Smooth muscle cell (in vitro differentiated cells): ENCODE measurements at regions not wholly inside any gene's neighbourhood (a gene's known extent, or its start where the extent isn't known, plus 50 kb on each side); places are given as distances from the start of the nearest gene placed in this dataset.

Experiments used
- DNase-seq: peaks from one replicate; lab custom pipeline; 2025; ENCODE audit not compliant: unreplicated experiment; lab: John Stamatoyannopoulos, UW
- H2AFZ ChIP-seq: fragments of 200-600 bp; sonication (generic); 2 replicates; pipeline ENCODE4 v1.6.0; 2016; ENCODE audit warnings: antibody characterized with exemption, low read depth, mild to moderate bottlenecking
- H3F3A ChIP-seq: fragments of 200-600 bp; sonication (generic); 2 replicates; pipeline ENCODE4 v1.6.0; 2017; ENCODE audit warnings: antibody characterized with exemption, low read depth
- H3K27ac ChIP-seq: fragments of 200-600 bp; sonication (generic); 2 replicates; pipeline ENCODE4 v1.5.1; 2016; ENCODE audit warnings: low read depth, mild to moderate bottlenecking
- H3K27me3 ChIP-seq: fragments of 200-600 bp; sonication (generic); 2 replicates; pipeline ENCODE4 v1.6.1; 2016; ENCODE audit warnings: low read depth, mild to moderate bottlenecking
- H3K36me3 ChIP-seq: fragments of 200-600 bp; sonication (generic); 2 replicates; pipeline ENCODE4 v1.5.1; 2016; ENCODE audit warnings: low read depth
- H3K4me1 ChIP-seq: fragments of 200-600 bp; sonication (generic); 2 replicates; pipeline ENCODE4 v1.5.1; 2016; ENCODE audit warnings: low read depth
- H3K4me2 ChIP-seq: fragments of 200-600 bp; sonication (generic); 2 replicates; pipeline ENCODE4 v1.6.0; 2016; ENCODE audit warnings: mild to moderate bottlenecking
- H3K4me3 ChIP-seq: fragments of 200-600 bp; sonication (generic); 2 replicates; pipeline ENCODE4 v1.5.1; 2016; ENCODE audit warnings: mild to moderate bottlenecking
- H3K79me2 ChIP-seq: fragments of 200-600 bp; sonication (generic); 2 replicates; pipeline ENCODE4 v1.6.0; 2016; ENCODE audit warnings: low read depth, mild to moderate bottlenecking
- H3K9ac ChIP-seq: fragments of 200-600 bp; sonication (generic); 2 replicates; pipeline ENCODE4 v1.6.0; 2016; ENCODE audit warnings: low read depth
- H3K9me3 ChIP-seq: fragments of 200-600 bp; sonication (generic); replicated peaks from 2 replicates; pipeline ENCODE4 v1.5.1; 2016; ENCODE audit warnings: low read depth
- H4K20me1 ChIP-seq: fragments of 200-600 bp; sonication (generic); 2 replicates; pipeline ENCODE4 v1.6.0; 2016; ENCODE audit warnings: low read depth
- CTCF ChIP-seq: fragments of 200-600 bp; sonication (generic); IDR thresholded peaks from 2 replicates; pipeline ENCODE4 v1.5.1; 2017; ENCODE audit warnings: borderline replicate concordance, mild to moderate bottlenecking, antibody characterized with exemption; ENCODE audit not compliant: insufficient read depth, poor library complexity, severe bottlenecking
- WGBS: methylation state at CpG from one replicate; pipeline ENCODE4 v1.1.7; 2016; ENCODE audit warnings: low lambda C conversion rate; 5-methylcytosine and 5-hydroxymethylcytosine counted together

GRCh38 chr1:29973406-29973805 lies 737.1 kb downstream of the PTPRU start:
- 38% methylated on average over 3 of the region's 3 CpGs for WGBS
- DNase-seq: no peak
- no peaks in the 10 kb centered on the region for H3K9me3 ChIP-seq
- no peaks in the 10 kb centered on the region for H3F3A ChIP-seq
- no peak overlapping the region for H3K27ac ChIP-seq
- H3K27me3 ChIP-seq: no peaks in the 10 kb centered on the region
- H3K9ac ChIP-seq: no peak overlapping the region
- no peaks in the 10 kb centered on the region for H3K36me3 ChIP-seq
- no peak overlapping the region for H3K4me3 ChIP-seq
- H3K4me1 ChIP-seq: no peaks in the 10 kb centered on the region
- H3K79me2 ChIP-seq: no peaks in the 10 kb centered on the region
- H2AFZ ChIP-seq: no peak overlapping the region
- no peak for TF ChIP-seq CTCF
- no peak overlapping the region for H3K4me2 ChIP-seq
- H4K20me1 ChIP-seq: no peaks in the 10 kb centered on the region

- TF ChIP-seq CTCF: no peak
- no peak overlapping the region for H3K9ac ChIP-seq
Measured at GRCh38 chr1:29972421-29973053, 736.2 kb downstream of the PTPRU start.

GRCh38 chr1:29971703-29972102 lies 735.4 kb downstream of the PTPRU start:
- Histone ChIP-seq H3K4me2 (no peak overlapping the region), H3K36me3 (no peaks in the 10 kb centered on the region), H2AFZ (no peak overlapping the region), H3K9me3 (no peaks in the 10 kb centered on the region), H3K4me3 (no peak overlapping the region), H3K79me2 (no peaks in the 10 kb centered on the region), H3K9ac (no peak overlapping the region), H3K4me1 (no peaks in the 10 kb centered on the region), H3K27me3 (no peaks in the 10 kb centered on the region), H3K27ac (no peak overlapping the region), H4K20me1 (no peaks in the 10 kb centered on the region), H3F3A (no peaks in the 10 kb centered on the region)
- DNase-seq: no peak
- WGBS: 93% methylated on average over 2 of the region's 2 CpGs
- TF ChIP-seq CTCF: no peak

More at GRCh38 chr1:29972421-29973053, 736.2 kb downstream of the PTPRU start:
- Histone ChIP-seq H3K79me2 (no peaks in the 10 kb centered on the region), H3K4me1 (no peaks in the 10 kb centered on the region), H3K4me2 (no peak overlapping the region), H3K36me3 (no peaks in the 10 kb centered on the region), H3K9me3 (no peaks in the 10 kb centered on the region), H3F3A (no peaks in the 10 kb centered on the region), H2AFZ (no peak overlapping the region), H4K20me1 (no peaks in the 10 kb centered on the region), H3K27ac (no peak overlapping the region), H3K27me3 (no peaks in the 10 kb centered on the region), H3K4me3 (no peak overlapping the region)
- no peak for DNase-seq
- WGBS: 75% methylated on average over 5 of the region's 5 CpGs

GRCh38 chr1:29970747-29971325 lies 734.5 kb downstream of the PTPRU start:
- TF ChIP-seq CTCF: no peak
- no peaks in the 10 kb centered on the region for H3F3A ChIP-seq
- no peak overlapping the region for H3K27ac ChIP-seq
- no peak overlapping the region for H2AFZ ChIP-seq
- H3K9ac ChIP-seq: no peak overlapping the region
- no peak overlapping the region for H3K4me2 ChIP-seq
- no peaks in the 10 kb centered on the region for H3K79me2 ChIP-seq
- no peaks in the 10 kb centered on the region for H4K20me1 ChIP-seq
- no peaks in the 10 kb centered on the region for H3K27me3 ChIP-seq
- WGBS: 83% methylated on average over 7 of the region's 7 CpGs
- H3K4me3 ChIP-seq: no peak overlapping the region
- DNase-seq: no peak
- H3K36me3 ChIP-seq: no peaks in the 10 kb centered on the region
- H3K4me1 ChIP-seq: no peaks in the 10 kb centered on the region
- no peaks in the 10 kb centered on the region for H3K9me3 ChIP-seq
